CD4-positive, alpha-beta T cell treated with Interleukin-10 for 1 hour (primary cell): ENCODE measurements at regions not wholly inside any gene's neighbourhood (a gene's known extent, or its start where the extent isn't known, plus 50 kb on each side); places are given as distances from the start of the nearest gene placed in this dataset.

Experiments used
- DNase-seq: peaks from one replicate; pipeline ENCODE4 v3.0.0-alpha.2; 2020

DNA sequence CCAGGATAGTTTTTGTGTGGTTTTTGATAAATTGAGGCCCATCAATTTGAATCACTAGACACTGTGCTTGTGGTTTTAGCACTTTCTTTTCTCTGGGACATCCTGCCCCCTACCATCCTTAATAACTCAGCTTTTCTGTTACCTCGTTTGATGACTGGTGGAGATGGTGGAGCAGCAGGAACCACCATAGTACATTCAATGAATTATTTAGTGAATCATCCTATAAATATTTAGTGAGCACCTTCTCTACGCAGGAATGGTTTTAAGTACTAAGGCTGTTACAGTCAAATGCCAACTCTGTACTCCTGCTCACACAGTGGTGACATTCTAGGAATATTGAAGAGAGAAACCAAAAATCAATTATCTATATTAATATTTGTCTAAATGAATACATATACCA is 585.2 kb downstream of the HAO1 start:
- no peak for DNase-seq

GRCh38 chr20:7358670-7359069 is 581.6 kb downstream of the HAO1 start:
- no peak for DNase-seq

DNA sequence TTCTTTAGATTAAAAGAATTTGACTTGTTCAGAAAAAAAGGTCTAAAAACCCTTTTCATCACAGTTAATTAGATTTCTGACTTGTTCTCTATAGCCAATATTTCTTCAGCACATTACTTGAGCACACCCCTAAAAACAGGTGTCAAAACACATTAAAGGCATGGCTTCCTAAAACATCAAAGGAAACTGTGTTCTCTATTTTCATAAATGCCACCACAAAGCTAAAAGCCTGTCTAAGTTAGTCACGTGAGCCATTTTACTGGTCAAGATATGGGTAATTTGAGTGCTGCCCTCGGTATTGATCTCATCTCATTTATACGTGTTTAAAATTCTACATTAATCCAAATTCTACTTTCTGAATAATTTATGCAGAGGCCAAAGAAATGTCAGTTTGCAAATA is 580.5 kb downstream of the HAO1 start:
- DNase-seq, result no peak

GRCh38 chr20:7361321-7361720 is 578.9 kb downstream of the HAO1 start:
- DNase-seq, result no peak

GRCh38 chr20:7361931-7362330 is 578.3 kb downstream of the HAO1 start:
- no peak for DNase-seq

DNA sequence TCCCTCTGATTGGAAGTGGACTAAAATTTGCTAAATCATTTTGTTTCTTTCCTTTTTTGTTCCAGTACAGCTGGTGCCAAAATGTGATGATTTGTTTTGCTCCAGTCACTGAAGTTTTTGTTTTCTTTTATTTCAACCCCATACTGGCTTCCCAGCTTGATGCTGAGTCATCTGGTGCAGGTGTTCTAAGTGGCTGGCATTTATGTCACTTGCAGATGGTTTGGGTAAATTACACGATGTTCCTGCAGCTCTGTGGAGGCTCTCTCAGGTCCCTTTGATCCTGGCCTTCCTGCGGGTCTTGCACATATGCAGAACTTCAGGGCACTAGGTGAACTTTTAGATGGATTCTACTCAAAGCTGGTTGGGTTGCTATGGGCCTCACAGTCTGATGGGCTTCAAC is 577.7 kb downstream of the HAO1 start:
- DNase-seq, result no peak

DNA sequence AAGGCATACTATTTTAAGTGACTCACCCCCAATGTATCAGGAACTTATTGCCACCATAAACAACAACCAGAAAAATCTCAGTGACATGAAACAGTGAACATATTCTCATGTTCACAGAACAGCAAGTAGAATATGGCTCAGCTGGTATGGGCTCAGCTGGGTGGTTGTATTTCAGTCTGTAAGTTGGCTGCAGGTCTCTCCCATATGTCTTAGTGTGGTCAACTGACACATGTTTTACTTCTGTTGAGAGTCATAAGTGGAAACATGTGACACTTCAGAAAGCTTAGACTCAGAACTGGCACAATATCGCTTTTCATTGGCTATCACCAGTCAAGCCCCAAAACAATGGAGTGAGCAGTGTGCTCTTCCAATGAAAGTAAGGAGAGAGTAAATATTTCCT is 574.1 kb downstream of the HAO1 start:
- no peak for DNase-seq

GRCh38 chr20:7371518-7372163 is 568.6 kb downstream of the HAO1 start:
- DNase-seq, result no peak

GRCh38 chr20:7375905-7376304 is 564.4 kb downstream of the HAO1 start:
- DNase-seq, result no peak

GRCh38 chr20:7378864-7379605 is 561.2 kb downstream of the HAO1 start:
- DNase-seq, result no peak

DNA sequence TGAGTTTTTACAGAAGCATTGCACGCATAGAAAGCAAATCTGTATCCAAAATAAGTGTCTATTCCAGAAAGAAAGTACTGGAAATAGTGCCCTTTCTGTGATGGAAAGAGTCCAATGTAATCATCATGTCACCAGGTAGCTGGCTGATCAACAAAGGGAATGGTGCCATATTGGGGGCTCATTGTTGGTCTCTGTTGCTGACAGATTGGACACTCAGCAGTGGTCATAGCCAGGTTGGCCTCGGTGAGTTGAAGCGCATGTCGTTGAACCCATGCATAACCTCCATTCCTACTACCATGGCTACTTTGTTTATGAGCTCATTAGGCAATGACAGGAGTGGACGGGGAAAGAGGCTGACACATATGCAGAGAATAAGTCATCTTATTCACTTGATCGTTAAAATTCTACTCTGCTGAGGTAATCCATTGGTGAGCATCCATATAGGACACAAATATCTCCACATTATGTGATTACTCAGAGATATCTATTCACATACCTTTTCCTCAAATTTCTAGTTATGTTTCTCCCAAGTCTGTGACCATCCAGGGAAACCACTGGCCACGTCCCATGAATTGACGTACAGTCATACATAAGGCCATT is 560.5 kb downstream of the HAO1 start:
- DNase-seq, result no peak

GRCh38 chr20:7383216-7383615 is 557.0 kb downstream of the HAO1 start:
- no peak for DNase-seq

DNA sequence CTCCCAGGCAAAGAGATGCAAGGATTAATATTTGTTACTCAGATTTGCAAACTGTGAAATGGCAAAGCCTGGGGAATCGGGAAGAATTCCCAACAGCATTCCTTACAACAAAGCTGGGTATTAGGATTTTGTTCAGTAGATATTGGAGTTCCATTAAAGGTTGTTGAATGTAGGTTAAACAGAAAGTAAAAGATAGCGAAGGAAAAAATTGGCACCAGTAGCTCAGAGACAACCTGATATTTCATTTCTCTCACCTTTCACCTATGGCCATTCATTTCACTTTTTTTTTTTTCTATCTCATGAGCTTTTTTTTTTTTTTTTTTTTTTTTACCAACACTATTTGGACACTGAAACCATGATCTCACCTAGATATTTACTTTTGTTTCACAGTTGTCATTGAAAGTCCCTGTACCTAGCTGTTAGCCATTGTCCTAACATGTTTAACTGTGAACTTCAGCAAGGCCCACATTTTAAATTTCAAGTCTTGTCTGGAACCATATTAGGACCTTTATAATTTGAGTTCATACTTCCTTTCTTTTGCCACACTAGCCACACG is 552.5 kb downstream of the HAO1 start:
- no peak for DNase-seq

DNA sequence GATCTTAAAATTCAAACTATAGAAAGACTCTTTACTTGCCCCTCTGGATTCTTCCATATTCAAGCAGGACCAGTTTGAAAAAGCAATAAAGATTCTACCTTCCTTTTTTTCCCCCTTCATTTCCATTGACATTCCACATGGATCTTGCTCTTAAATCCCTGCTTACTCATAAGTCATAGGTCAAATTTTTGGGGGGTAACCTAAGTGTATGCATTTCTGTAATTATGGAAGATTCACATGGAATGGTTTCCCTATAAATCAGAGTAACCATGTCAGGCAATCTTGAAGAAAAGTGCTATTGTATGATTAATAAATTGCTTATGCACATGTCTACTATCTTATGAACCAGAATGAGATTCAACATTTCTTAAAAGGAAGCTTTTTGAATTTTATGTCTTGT is 551.0 kb downstream of the HAO1 start:
- no peak for DNase-seq

DNA sequence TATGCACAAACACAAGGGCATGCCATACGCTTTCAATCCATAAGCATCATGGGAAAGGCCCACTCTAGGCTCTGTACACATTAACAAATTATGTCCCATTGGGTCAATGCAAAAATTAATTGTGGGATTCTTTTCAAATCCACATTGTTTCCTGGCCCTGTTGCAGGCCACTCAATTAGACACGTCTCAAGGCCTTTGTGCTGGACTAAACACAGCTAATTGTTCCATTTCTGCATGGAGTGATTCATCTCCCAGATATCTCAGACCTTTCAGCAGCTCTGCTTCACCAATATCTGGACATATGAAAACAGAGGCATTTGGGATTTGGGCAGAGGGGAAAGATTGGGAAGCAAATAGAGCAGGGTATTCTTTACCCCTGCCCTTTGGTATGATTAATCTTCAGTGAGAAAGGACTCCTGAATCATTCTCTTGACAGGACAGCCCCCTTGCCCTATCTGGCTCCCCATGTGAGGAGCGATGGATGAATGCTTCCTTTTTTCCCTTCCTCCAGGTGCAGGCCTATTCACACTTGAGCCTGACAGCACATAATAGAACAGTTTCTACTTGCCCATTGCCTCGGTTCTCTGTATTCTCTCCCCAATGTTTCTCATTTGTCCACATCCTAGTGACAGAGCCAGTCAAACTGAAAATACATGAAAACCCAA is 547.6 kb downstream of the HAO1 start:
- DNase-seq, result no peak

GRCh38 chr20:7399114-7399513 is 541.1 kb downstream of the HAO1 start:
- DNase-seq, result no peak

GRCh38 chr20:7399575-7399974 is 540.7 kb downstream of the HAO1 start:
- DNase-seq, result no peak

- no peak for DNase-seq
These were observed 533.6 kb downstream of the HAO1 start for GRCh38 chr20:7406671-7407070.

GRCh38 chr20:7410150-7410549 is 530.1 kb downstream of the HAO1 start:
- DNase-seq, result no peak

GRCh38 chr20:7411075-7411474 is 529.2 kb downstream of the HAO1 start:
- DNase-seq, result no peak

- DNase-seq, result no peak
These were observed 524.8 kb downstream of the HAO1 start for GRCh38 chr20:7415427-7415826.

GRCh38 chr20:7416382-7416781 is 523.9 kb downstream of the HAO1 start:
- DNase-seq, result no peak

- no peak for DNase-seq
These were observed 519.9 kb downstream of the HAO1 start for GRCh38 chr20:7420345-7420744.
